H9 (cell line): ENCODE measurements at regions not wholly inside any gene's neighbourhood (a gene's known extent, or its start where the extent isn't known, plus 50 kb on each side); places are given as distances from the start of the nearest gene placed in this dataset.

Source experiments
- DNase-seq: peaks from one replicate; pipeline ENCODE4 v3.0.0-alpha.2; 2017
- H2AFZ ChIP-seq: one replicate; pipeline ENCODE4 v1.6.1; 2013; ENCODE audit warnings: mild to moderate bottlenecking, low read length, control low read depth, moderate library complexity
- H2AK5ac ChIP-seq: 2 replicates; pipeline ENCODE4 v1.6.1; 2013; ENCODE audit warnings: low read length, control low read depth, mixed read lengths; ENCODE audit not compliant: insufficient read length
- H2BK120ac ChIP-seq: one replicate; pipeline ENCODE4 v1.6.1; 2013; ENCODE audit warnings: low read depth, mild to moderate bottlenecking, low read length, control low read depth, inconsistent platforms; ENCODE audit not compliant: poor library complexity, severe bottlenecking
- H2BK12ac ChIP-seq: 2 replicates; pipeline ENCODE4 v1.6.1; 2013; ENCODE audit warnings: low read length, control low read depth, mixed read lengths, low read depth; ENCODE audit not compliant: insufficient read length
- H2BK15ac ChIP-seq: 2 replicates; pipeline ENCODE4 v1.6.1; 2013; ENCODE audit warnings: low read depth, low read length, control low read depth
- H2BK20ac ChIP-seq: one replicate; pipeline ENCODE4 v1.6.1; 2013; ENCODE audit warnings: low read depth, mild to moderate bottlenecking, low read length, control low read depth, inconsistent platforms; ENCODE audit not compliant: poor library complexity, severe bottlenecking
- H2BK5ac ChIP-seq: 2 replicates; pipeline ENCODE4 v1.6.1; 2013; ENCODE audit warnings: low read length, control low read depth, mixed read lengths; ENCODE audit not compliant: insufficient read length
- H3K14ac ChIP-seq: 2 replicates; pipeline ENCODE4 v1.6.1; 2013; ENCODE audit warnings: low read length, control low read depth; ENCODE audit not compliant: insufficient read depth
- H3K18ac ChIP-seq: 2 replicates; pipeline ENCODE4 v1.6.1; 2013; ENCODE audit warnings: low read depth, mild to moderate bottlenecking, mixed read lengths, low read length, control low read depth; ENCODE audit not compliant: insufficient read length
- H3K23ac ChIP-seq: 2 replicates; pipeline ENCODE4 v1.6.1; 2013; ENCODE audit warnings: low read length, control low read depth, mixed read lengths, low read depth; ENCODE audit not compliant: insufficient read length
- H3K23me2 ChIP-seq: 2 replicates; pipeline ENCODE4 v1.6.1; 2013; ENCODE audit warnings: low read depth, mild to moderate bottlenecking, mixed read lengths, low read length, control low read depth; ENCODE audit not compliant: insufficient read length, poor library complexity, severe bottlenecking
- H3K27ac ChIP-seq: 2 replicates; pipeline ENCODE4 v1.5.1; 2013; ENCODE audit warnings: low read length, control low read depth, mixed read lengths, low read depth; ENCODE audit not compliant: insufficient read length
- H3K27me3 ChIP-seq: 2 replicates; pipeline ENCODE4 v1.6.1; 2013; ENCODE audit warnings: low read length, control low read depth, inconsistent platforms; ENCODE audit not compliant: insufficient read depth
- H3K4ac ChIP-seq: 2 replicates; pipeline ENCODE4 v1.6.1; 2013; ENCODE audit warnings: low read depth, mild to moderate bottlenecking, control low read depth, inconsistent platforms, low read length, moderate library complexity
- H3K4me1 ChIP-seq: 2 replicates; pipeline ENCODE4 v1.6.1; 2013; ENCODE audit warnings: low read length, control low read depth, inconsistent platforms; ENCODE audit not compliant: insufficient read depth
- H3K4me2 ChIP-seq: 2 replicates; pipeline ENCODE4 v1.6.1; 2013; ENCODE audit warnings: low read length, control low read depth, mixed read lengths; ENCODE audit not compliant: insufficient read length, insufficient read depth
- H3K56ac ChIP-seq: 2 replicates; pipeline ENCODE4 v1.6.1; 2013; ENCODE audit warnings: low read depth, mild to moderate bottlenecking, mixed read lengths, low read length, control low read depth; ENCODE audit not compliant: insufficient read length
- H3K79me1 ChIP-seq: 2 replicates; pipeline ENCODE4 v1.6.1; 2013; ENCODE audit warnings: low read depth, mild to moderate bottlenecking, moderate library complexity, low read length, control low read depth, inconsistent platforms; ENCODE audit not compliant: insufficient read depth, poor library complexity, severe bottlenecking
- H3K79me2 ChIP-seq: 2 replicates; pipeline ENCODE4 v1.6.1; 2013; ENCODE audit warnings: low read length, control low read depth, inconsistent platforms; ENCODE audit not compliant: insufficient read depth
- H3K9ac ChIP-seq: 2 replicates; pipeline ENCODE4 v1.6.1; 2013; ENCODE audit warnings: low read length, control low read depth, mixed read lengths; ENCODE audit not compliant: insufficient read length; ENCODE audit errors: extremely low read depth
- H3K9me3 ChIP-seq: one replicate; pipeline ENCODE4 v1.6.1; 2013; ENCODE audit warnings: low read depth, low read length, inconsistent platforms; ENCODE audit not compliant: control insufficient read depth
- H3T11ph ChIP-seq: one replicate; pipeline ENCODE4 v1.6.1; 2013; ENCODE audit warnings: mild to moderate bottlenecking, low read length, control low read depth, inconsistent platforms
- H4K20me1 ChIP-seq: one replicate; pipeline ENCODE4 v1.6.1; 2013; ENCODE audit not compliant: control insufficient read depth, insufficient read length, insufficient read depth
- H4K5ac ChIP-seq: 2 replicates; pipeline ENCODE4 v1.6.1; 2013; ENCODE audit warnings: low read depth, mild to moderate bottlenecking, mixed read lengths, low read length, control low read depth; ENCODE audit not compliant: insufficient read length
- H4K8ac ChIP-seq: replicated peaks from 2 replicates; pipeline ENCODE4 v1.6.1; 2013; ENCODE audit warnings: low read length, control low read depth, mixed read lengths, low read depth; ENCODE audit not compliant: insufficient read length
- H4K91ac ChIP-seq: 2 replicates; pipeline ENCODE4 v1.6.1; 2013; ENCODE audit warnings: low read depth, mild to moderate bottlenecking, moderate library complexity, mixed read lengths, low read length, control low read depth; ENCODE audit not compliant: insufficient read length
- H3K27ac Mint-ChIP-seq, 3 experiments: 2 replicates in 2 of 3; 3 replicates in 1 of 3; pipeline ENCODE4 v1.8.0; 2020 to 2021; ENCODE audit warnings: mixed read lengths in 3 of 3, mild to moderate bottlenecking in 1 of 3, moderate library complexity in 1 of 3
- H3K27me3 Mint-ChIP-seq: 2 replicates; pipeline ENCODE4 v1.8.0; 2021; ENCODE audit warnings: low read depth, mild to moderate bottlenecking, moderate library complexity, mixed read lengths
- H3K36me3 Mint-ChIP-seq, 3 experiments: 2 replicates in 2 of 3; 3 replicates in 1 of 3; pipeline ENCODE4 v1.8.0; 2020 to 2021; ENCODE audit warnings: low read depth in 3 of 3, mixed read lengths in 3 of 3; ENCODE audit not compliant: insufficient read depth in 1 of 3
- H3K4me1 Mint-ChIP-seq, 2 experiments: 2 replicates each; pipeline ENCODE4 v1.8.0; 2020; ENCODE audit warnings: mixed read lengths in 2 of 2
- H3K4me3 Mint-ChIP-seq, 2 experiments: 2 replicates in 1 of 2; 3 replicates in 1 of 2; pipeline ENCODE4 v1.8.0; 2020 to 2021; ENCODE audit warnings: mild to moderate bottlenecking in 2 of 2, mixed read lengths in 2 of 2, moderate library complexity in 1 of 2
- H3K9me3 Mint-ChIP-seq, 2 experiments: 2 replicates in 1 of 2; 3 replicates in 1 of 2; pipeline ENCODE4 v1.8.0; 2020; ENCODE audit warnings: mild to moderate bottlenecking in 2 of 2, mixed read lengths in 2 of 2, moderate library complexity in 1 of 2
- CTCF ChIP-seq: fragments of 200-600 bp; sonication (generic); conservative IDR thresholded peaks from 3 replicates; pipeline ENCODE4 v1.8.0; 2021; ENCODE audit warnings: antibody characterized with exemption, mild to moderate bottlenecking
- WGBS: extraction: QIAGEN DNeasy Blood & Tissue Kit; methylation state at CpG from one replicate; pipeline ENCODE4 v1.1.7; 2013; ENCODE audit warnings: missing lambda C conversion rate, low lambda C conversion rate, mixed read lengths; ENCODE audit not compliant: insufficient read length; ENCODE audit errors: extremely low coverage; 5-methylcytosine and 5-hydroxymethylcytosine counted together

DNA sequence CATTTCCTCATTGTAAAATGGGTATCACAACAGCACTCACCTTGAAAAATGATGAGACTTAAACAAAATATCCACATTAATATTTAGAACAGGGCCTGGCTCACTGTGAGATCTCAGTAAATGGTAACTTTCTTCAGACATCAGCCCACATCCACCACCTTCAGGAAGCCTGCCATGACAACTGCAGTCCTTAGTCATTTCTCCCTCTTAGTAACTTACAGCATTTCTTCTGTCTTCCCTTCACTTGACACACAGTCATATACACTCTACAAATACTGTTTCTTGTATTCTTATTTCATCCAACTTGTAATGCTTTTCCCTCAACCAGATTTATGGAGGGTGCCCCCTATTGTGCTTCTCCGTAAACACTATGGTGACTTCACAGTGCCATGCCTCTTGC is 263.0 kb downstream of the ZNF516 start:
- H3K27me3 ChIP-seq, result no peaks in the 10 kb centered on the region
- H3K27me3 Mint-ChIP-seq, result no peaks in the 10 kb centered on the region; the same call in none of the 2 replicates
- no peak overlapping the region for H2BK120ac ChIP-seq
- H2BK12ac ChIP-seq, result no peak overlapping the region
- H3K27ac Mint-ChIP-seq, result no peak overlapping the region
- no peaks in the 10 kb centered on the region for H4K20me1 ChIP-seq
- H2BK20ac ChIP-seq, result no peak overlapping the region
- no peaks in the 10 kb centered on the region for H3K23me2 ChIP-seq
- no peak for TF ChIP-seq CTCF
- H3K79me2 ChIP-seq, result no peaks in the 10 kb centered on the region
- no peak overlapping the region for H3K56ac ChIP-seq
- no peak overlapping the region for H3K18ac ChIP-seq
- no peak overlapping the region for H3K14ac ChIP-seq
- H3K4me3 Mint-ChIP-seq, result no peak overlapping the region
- no peak overlapping the region for H3K4ac ChIP-seq
- no peak overlapping the region for H4K8ac ChIP-seq
- H3T11ph ChIP-seq, result no peak overlapping the region
- H3K23ac ChIP-seq, result no peak overlapping the region
- H3K79me1 ChIP-seq, result no peaks in the 10 kb centered on the region
- H4K5ac ChIP-seq, result no peak overlapping the region
- H3K27ac ChIP-seq, result no peak overlapping the region
- H3K4me1 Mint-ChIP-seq, result peaks cover 4 to 7% of the 10 kb centered on the region in 2 experiments
- no peak overlapping the region for H2BK15ac ChIP-seq
- H4K91ac ChIP-seq, result no peak overlapping the region
- no peak overlapping the region for H3K9ac ChIP-seq
- DNase-seq, result no peak
- H3K9me3 Mint-ChIP-seq, result peaks cover 3% of the 10 kb centered on the region in 2 experiments; a peak in 3 of 5 replicates
- no peak overlapping the region for H2AK5ac ChIP-seq
- no peak overlapping the region for H2AFZ ChIP-seq
- H3K4me2 ChIP-seq, result no peak overlapping the region
- H3K9me3 ChIP-seq, result no peaks in the 10 kb centered on the region
- no peak overlapping the region for H2BK5ac ChIP-seq
- no peaks in the 10 kb centered on the region for H3K4me1 ChIP-seq
- H3K36me3 Mint-ChIP-seq, result no peaks in the 10 kb centered on the region
- WGBS, result no CpG with 5 or more reads among the region's 1 CpG
